ENCODE measurements at regions not wholly inside any gene's neighbourhood (a gene's known extent, or its start where the extent isn't known, plus 50 kb on each side); places are given as distances from the start of the nearest gene placed in this dataset.

DNA sequence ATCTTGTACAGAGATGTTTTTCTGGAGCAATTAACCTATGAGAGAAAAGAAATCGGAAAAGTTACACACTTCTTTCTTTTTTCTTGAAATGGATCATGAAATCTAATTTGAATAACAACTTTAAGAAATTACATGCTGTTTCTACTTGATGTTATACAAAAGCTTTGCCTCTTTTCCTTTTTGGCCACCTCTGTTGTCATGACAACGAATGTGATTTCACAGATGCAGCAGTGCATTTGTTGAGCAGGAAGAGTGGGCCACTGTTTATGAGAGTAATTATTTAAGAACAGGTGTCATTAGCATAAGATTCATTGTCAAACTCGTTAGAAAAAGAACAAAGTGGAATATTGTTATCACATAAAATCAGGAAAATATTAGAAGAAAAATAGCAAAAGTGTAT, 148.3 kb upstream of the IMPG1 start:
- TF ChIP-seq POLR2A (IDR thresholded peaks at IDR 0.05; ENCODE audit: low read depth, low read length) (no peak), JUN (IDR thresholded peaks at IDR 0.05; ENCODE audit: borderline replicate concordance, insufficient read depth, insufficient read length, low read depth) (no peak), MAX (IDR thresholded peaks at IDR 0.05; ENCODE audit: insufficient read depth, insufficient read length) (no peak), EZH2 (IDR thresholded peaks at IDR 0.05; ENCODE audit: borderline replicate concordance, low read depth, low read length, severe bottlenecking) (no peak), GATA2 (IDR thresholded peaks at IDR 0.05; ENCODE audit: insufficient read depth, insufficient read length, low read depth, low read length) (no peak), FOS (IDR thresholded peaks at IDR 0.05; ENCODE audit: borderline replicate concordance, insufficient read depth, low read length) (no peak), MYC (IDR thresholded peaks at IDR 0.05; ENCODE audit: low read depth, low read length) (no peak), POLR2AphosphoS5 (IDR thresholded peaks at IDR 0.05; ENCODE audit: insufficient read depth, low read depth, low read length) (no peak)
- TF ChIP-seq, protein P1, sequence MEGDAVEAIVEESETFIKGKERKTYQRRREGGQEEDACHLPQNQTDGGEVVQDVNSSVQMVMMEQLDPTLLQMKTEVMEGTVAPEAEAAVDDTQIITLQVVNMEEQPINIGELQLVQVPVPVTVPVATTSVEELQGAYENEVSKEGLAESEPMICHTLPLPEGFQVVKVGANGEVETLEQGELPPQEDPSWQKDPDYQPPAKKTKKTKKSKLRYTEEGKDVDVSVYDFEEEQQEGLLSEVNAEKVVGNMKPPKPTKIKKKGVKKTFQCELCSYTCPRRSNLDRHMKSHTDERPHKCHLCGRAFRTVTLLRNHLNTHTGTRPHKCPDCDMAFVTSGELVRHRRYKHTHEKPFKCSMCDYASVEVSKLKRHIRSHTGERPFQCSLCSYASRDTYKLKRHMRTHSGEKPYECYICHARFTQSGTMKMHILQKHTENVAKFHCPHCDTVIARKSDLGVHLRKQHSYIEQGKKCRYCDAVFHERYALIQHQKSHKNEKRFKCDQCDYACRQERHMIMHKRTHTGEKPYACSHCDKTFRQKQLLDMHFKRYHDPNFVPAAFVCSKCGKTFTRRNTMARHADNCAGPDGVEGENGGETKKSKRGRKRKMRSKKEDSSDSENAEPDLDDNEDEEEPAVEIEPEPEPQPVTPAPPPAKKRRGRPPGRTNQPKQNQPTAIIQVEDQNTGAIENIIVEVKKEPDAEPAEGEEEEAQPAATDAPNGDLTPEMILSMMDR (IDR thresholded peaks at IDR 0.05; ENCODE audit: extremely low read depth in 1 of 2, insufficient read depth in 1 of 2, low read depth in 1 of 2, low read length in 2 of 2), result no peak
- no TSS peak for BruUV-seq (replicated peaks)
- Histone ChIP-seq H3K36me3 (ENCODE audit: control insufficient read depth in 2 of 2, extremely low read depth in 1 of 2, insufficient read depth in 2 of 2, low read length in 2 of 2) (no peaks in the 10 kb centered on the region), H3K9me1 (replicated peaks; ENCODE audit: control insufficient read depth, extremely low read depth, insufficient read depth, low read length) (no peaks in the 10 kb centered on the region), H3K9me3 (replicated peaks; ENCODE audit: control insufficient read depth, insufficient read depth, low read length) (no peaks in the 10 kb centered on the region), H3K4me3 (replicated peaks in 1 of 3; ENCODE audit: insufficient read depth in 1 of 3, low read depth in 1 of 3, low read length in 3 of 3) (no peak overlapping the region), H4K20me1 (replicated peaks; ENCODE audit: control insufficient read depth, extremely low read depth, insufficient read depth, low read length) (no peaks in the 10 kb centered on the region), H3K27me3 (ENCODE audit: control insufficient read depth in 2 of 2, insufficient read depth in 2 of 2, low read length in 2 of 2) (no peaks in the 10 kb centered on the region), H3K4me1 (ENCODE audit: control insufficient read depth, extremely low read depth, insufficient read depth, low read length) (no peaks in the 10 kb centered on the region), H2AFZ (ENCODE audit: low read depth, low read length) (no peak overlapping the region), H3K4me2 (ENCODE audit: insufficient read depth, low read length) (no peak overlapping the region), H3K9ac (replicated peaks; ENCODE audit: extremely low read depth, insufficient read depth, low read length) (no peak overlapping the region), H3K79me2 (ENCODE audit: control insufficient read depth, insufficient read depth, low read length) (no peaks in the 10 kb centered on the region), H3K27ac (ENCODE audit: insufficient read depth, low read depth, low read length) (no peak overlapping the region)
- dilution Hi-C loops (cut with MboI; ENCODE audit: extremely low pct_ligation_motif_present, low sequenced_read_pairs), result no loop called here
- DNase-seq (ENCODE audit: low read depth, low spot score) (no peak), FAIRE-seq (no peak)
- ChIA-PET POLR2A (no interaction called here), CTCF (no interaction called here)
- intact Hi-C loops (cut with micrococcal nuclease), result no loop called here

Data from endothelial cell of umbilical vein (primary cell).